ENCODE measurements at regions not wholly inside any gene's neighbourhood (a gene's known extent, or its start where the extent isn't known, plus 50 kb on each side); places are given as distances from the start of the nearest gene placed in this dataset.

- Histone ChIP-seq H4K91ac (ENCODE audit: low read depth, low read length, poor library complexity) (no peak overlapping the region), H3K9me3 (replicated peaks in 1 of 2; ENCODE audit: control insufficient read depth in 2 of 2, insufficient read depth in 1 of 2, low read depth in 1 of 2, low read length in 2 of 2) (no peaks in the 10 kb centered on the region), H3K36me3 (replicated peaks in 1 of 2; ENCODE audit: control insufficient read depth in 2 of 2, insufficient read depth in 2 of 2, low read length in 2 of 2) (no peaks in the 10 kb centered on the region), H3K4me1 (ENCODE audit: control insufficient read depth in 2 of 2, insufficient read depth in 1 of 2, low read depth in 1 of 2, low read length in 2 of 2) (no peaks in the 10 kb centered on the region), H3K14ac (ENCODE audit: low read length) (no peak overlapping the region), H2AFZ (ENCODE audit: low read length) (no peak overlapping the region), H3K4me2 (ENCODE audit: insufficient read depth, low read length, poor library complexity, severe bottlenecking) (no peak overlapping the region), H2BK120ac (ENCODE audit: low read depth, low read length) (no peak overlapping the region), H2BK12ac (ENCODE audit: low read length) (no peak overlapping the region), H3K79me1 (ENCODE audit: low read depth, low read length) (no peaks in the 10 kb centered on the region), H4K8ac (ENCODE audit: low read depth, low read length) (no peak overlapping the region), H3K4me3 (ENCODE audit: low read length in 2 of 2) (no peak overlapping the region), H3K18ac (ENCODE audit: low read length) (no peak overlapping the region), H3K9ac (ENCODE audit: low read depth, low read length, poor library complexity) (no peak overlapping the region), H3K4ac (ENCODE audit: low read length) (no peak overlapping the region), H3K27me3 (ENCODE audit: control insufficient read depth in 3 of 3, insufficient read depth in 3 of 3, low read depth in 1 of 3, low read length in 3 of 3) (no peaks in the 10 kb centered on the region), H3K23ac (ENCODE audit: low read depth, low read length, poor library complexity) (no peak overlapping the region), H2BK15ac (ENCODE audit: low read length) (no peak overlapping the region), H2BK5ac (ENCODE audit: low read length) (no peak overlapping the region), H2AK5ac (ENCODE audit: low read depth, low read length) (no peak overlapping the region), H3K27ac (replicated peaks; ENCODE audit: low read length) (no peak overlapping the region)
- no CpG with 5 or more reads among the region's 4 CpGs for whole genome bisulfite sequencing, 2 donors (ENCODE audit: extremely low coverage in 2 of 2, insufficient read length in 2 of 2, insufficient replicate concordance in 1 of 2)
- DNase-seq (ENCODE audit: low spot score): no peak
These were observed 54.6 kb upstream of the CHST9 start for GRCh38 chr18:27239669-27240068.

- no peak overlapping the region for H3K4ac ChIP-seq (ENCODE audit: low read length)
- no peak overlapping the region for H2BK15ac ChIP-seq (ENCODE audit: low read length)
- no CpG with 5 or more reads among the region's 4 CpGs for WGBS, 2 donors (ENCODE audit: extremely low coverage in 2 of 2, insufficient read length in 2 of 2, insufficient replicate concordance in 1 of 2)
These were observed 50.2 kb upstream of the CHST9 start for GRCh38 chr18:27235218-27235870.

More at GRCh38 chr18:27235218-27235870, 50.2 kb upstream of the CHST9 start:
- Histone ChIP-seq H2BK12ac (ENCODE audit: low read length) (no peak overlapping the region), H4K91ac (ENCODE audit: low read depth, low read length, poor library complexity) (no peak overlapping the region), H3K23ac (ENCODE audit: low read depth, low read length, poor library complexity) (no peak overlapping the region), H2BK120ac (ENCODE audit: low read depth, low read length) (no peak overlapping the region), H3K27ac (replicated peaks; ENCODE audit: low read length) (no peak overlapping the region), H3K79me1 (ENCODE audit: low read depth, low read length) (no peaks in the 10 kb centered on the region), H3K27me3 (ENCODE audit: control insufficient read depth in 3 of 3, insufficient read depth in 3 of 3, low read depth in 1 of 3, low read length in 3 of 3) (no peaks in the 10 kb centered on the region), H4K8ac (ENCODE audit: low read depth, low read length) (no peak overlapping the region), H3K4me1 (ENCODE audit: control insufficient read depth in 2 of 2, insufficient read depth in 1 of 2, low read depth in 1 of 2, low read length in 2 of 2) (no peaks in the 10 kb centered on the region), H2AFZ (ENCODE audit: low read length) (no peak overlapping the region), H2BK5ac (ENCODE audit: low read length) (no peak overlapping the region), H3K36me3 (replicated peaks in 1 of 2; ENCODE audit: control insufficient read depth in 2 of 2, insufficient read depth in 2 of 2, low read length in 2 of 2) (no peaks in the 10 kb centered on the region), H3K4me2 (ENCODE audit: insufficient read depth, low read length, poor library complexity, severe bottlenecking) (no peak overlapping the region), H2AK5ac (ENCODE audit: low read depth, low read length) (no peak overlapping the region), H3K4me3 (ENCODE audit: low read length in 2 of 2) (no peak overlapping the region), H3K9ac (ENCODE audit: low read depth, low read length, poor library complexity) (no peak overlapping the region), H3K18ac (ENCODE audit: low read length) (no peak overlapping the region), H3K14ac (ENCODE audit: low read length) (no peak overlapping the region), H3K9me3 (replicated peaks in 1 of 2; ENCODE audit: control insufficient read depth in 2 of 2, insufficient read depth in 1 of 2, low read depth in 1 of 2, low read length in 2 of 2) (no peaks in the 10 kb centered on the region)
- DNase-seq (ENCODE audit: low spot score): no peak

All from neuronal stem cell (in vitro differentiated cells).